ENCODE measurements at regions not wholly inside any gene's neighbourhood (a gene's known extent, or its start where the extent isn't known, plus 50 kb on each side); places are given as distances from the start of the nearest gene placed in this dataset.

DNA sequence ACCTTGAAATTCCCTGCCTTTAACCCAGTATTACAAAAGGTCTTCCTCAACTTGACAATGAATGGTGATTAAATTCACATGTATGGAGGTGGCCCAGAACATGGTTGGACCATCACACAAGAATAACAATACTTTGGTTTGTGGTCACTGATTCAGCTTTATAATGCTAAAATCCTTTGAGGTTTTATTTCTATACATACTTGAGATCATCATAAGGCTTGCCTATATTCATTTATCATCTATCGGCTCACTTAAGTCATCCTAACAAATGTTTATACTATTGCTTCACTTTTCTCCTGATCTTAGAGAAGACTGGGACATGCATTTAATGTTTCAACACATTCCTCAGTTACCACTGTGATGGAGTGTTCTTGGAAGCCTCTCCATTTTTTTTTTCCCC is 191.3 kb downstream of the DMAC1 start:
- TF ChIP-seq ZSCAN20 (CRISPR knock-in tag; IDR thresholded peaks at IDR 0.05; ENCODE audit: borderline replicate concordance) = no peak
- TF ChIP-seq, protein P1, sequence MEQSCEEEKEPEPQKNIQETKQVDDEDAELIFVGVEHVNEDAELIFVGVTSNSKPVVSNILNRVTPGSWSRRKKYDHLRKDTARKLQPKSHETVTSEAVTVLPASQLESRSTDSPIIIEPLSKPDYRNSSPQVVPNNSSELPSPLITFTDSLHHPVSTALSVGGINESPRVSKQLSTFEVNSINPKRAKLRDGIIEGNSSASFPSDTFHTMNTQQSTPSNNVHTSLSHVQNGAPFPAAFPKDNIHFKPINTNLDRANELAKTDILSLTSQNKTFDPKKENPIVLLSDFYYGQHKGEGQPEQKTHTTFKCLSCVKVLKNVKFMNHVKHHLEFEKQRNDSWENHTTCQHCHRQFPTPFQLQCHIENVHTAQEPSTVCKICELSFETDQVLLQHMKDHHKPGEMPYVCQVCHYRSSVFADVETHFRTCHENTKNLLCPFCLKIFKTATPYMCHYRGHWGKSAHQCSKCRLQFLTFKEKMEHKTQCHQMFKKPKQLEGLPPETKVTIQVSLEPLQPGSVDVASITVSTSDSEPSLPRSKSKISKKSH (CRISPR knock-in tag; IDR thresholded peaks at IDR 0.05; ENCODE audit: borderline replicate concordance) = no peak
- TF ChIP-seq HDAC1 (CRISPR knock-in tag; IDR thresholded peaks at IDR 0.05) = no peak
- no peak for TF ChIP-seq SRF (IDR thresholded peaks at IDR 0.05; ENCODE audit: low read depth, low read length)
- no peak for TF ChIP-seq TAF1 (CRISPR knock-in tag; IDR thresholded peaks at IDR 0.05)

All from HepG2 (cell line).